ENCODE measurements at regions not wholly inside any gene's neighbourhood (a gene's known extent, or its start where the extent isn't known, plus 50 kb on each side); places are given as distances from the start of the nearest gene placed in this dataset.
A peak's percentile ranks its signal among the peaks of the same experiment; 100 is the strongest.

DNA sequence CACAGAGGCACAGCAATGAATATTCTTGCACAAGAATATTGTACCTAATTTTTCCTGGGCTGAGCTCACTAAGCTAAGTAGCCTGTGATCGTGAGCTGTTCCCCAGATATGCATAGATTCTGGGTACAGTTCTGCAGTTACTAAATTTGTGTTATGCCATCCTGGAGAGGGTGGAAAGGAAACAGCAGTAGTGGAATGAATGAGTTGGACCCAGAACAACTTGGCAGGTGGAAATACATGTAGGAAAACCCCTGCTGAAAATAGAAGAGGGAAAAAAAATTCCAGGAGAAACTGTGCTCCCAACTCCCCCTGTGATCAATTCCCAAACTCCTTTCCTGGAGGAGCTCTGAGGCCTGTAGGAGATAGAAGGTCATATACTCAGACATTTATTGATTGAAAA is 181.5 kb upstream of the MGAT5 start:
- Histone ChIP-seq H3K27ac (peak overlapping the region in 2 of 3 donors; percentile 11 to 26), H3K4me1 (peaks cover 13 to 17% of the 10 kb centered on the region in 2 donors), H3K27me3 (no peaks in the 10 kb centered on the region), H3K4me3 (replicated peaks in 1 of 3) (no peak overlapping the region), H3K9me3 (no peaks in the 10 kb centered on the region), H3K36me3 (no peaks in the 10 kb centered on the region)
- 81 to 85% methylated on average over 1 of the region's 1 CpG for WGBS, 2 donors
- DNase-seq = no peak
- TF ChIP-seq, protein P1, sequence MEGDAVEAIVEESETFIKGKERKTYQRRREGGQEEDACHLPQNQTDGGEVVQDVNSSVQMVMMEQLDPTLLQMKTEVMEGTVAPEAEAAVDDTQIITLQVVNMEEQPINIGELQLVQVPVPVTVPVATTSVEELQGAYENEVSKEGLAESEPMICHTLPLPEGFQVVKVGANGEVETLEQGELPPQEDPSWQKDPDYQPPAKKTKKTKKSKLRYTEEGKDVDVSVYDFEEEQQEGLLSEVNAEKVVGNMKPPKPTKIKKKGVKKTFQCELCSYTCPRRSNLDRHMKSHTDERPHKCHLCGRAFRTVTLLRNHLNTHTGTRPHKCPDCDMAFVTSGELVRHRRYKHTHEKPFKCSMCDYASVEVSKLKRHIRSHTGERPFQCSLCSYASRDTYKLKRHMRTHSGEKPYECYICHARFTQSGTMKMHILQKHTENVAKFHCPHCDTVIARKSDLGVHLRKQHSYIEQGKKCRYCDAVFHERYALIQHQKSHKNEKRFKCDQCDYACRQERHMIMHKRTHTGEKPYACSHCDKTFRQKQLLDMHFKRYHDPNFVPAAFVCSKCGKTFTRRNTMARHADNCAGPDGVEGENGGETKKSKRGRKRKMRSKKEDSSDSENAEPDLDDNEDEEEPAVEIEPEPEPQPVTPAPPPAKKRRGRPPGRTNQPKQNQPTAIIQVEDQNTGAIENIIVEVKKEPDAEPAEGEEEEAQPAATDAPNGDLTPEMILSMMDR (IDR thresholded peaks at IDR 0.05) = no peak
- no peak for TF ChIP-seq POLR2A (IDR thresholded peaks at IDR 0.05)
- intact Hi-C loops (cut with DNase I) = no loop called here

DNA sequence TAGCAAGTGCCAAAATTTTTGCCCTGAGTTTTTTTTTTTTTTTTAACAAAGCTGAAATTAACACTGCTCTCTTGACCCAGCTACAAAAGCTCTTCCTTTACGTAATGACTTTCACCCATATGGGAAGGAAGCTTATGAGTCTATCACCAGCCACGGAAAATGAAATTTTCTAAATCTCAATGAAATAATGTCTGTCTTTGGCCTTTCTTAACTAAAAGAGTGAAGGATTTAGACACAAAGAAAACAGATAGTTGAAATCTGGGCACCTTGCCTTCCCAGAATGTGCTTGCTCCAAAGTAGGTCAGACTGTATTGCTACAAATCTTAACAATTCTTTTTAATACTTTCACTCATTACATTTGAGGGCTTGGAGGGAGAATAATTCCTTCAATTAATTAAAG is 180.8 kb upstream of the MGAT5 start:
- Histone ChIP-seq H3K9me3 (no peaks in the 10 kb centered on the region), H3K27ac (peak overlapping the region in 2 of 3 donors; percentile 11 to 26), H3K4me1 (peaks cover 13 to 17% of the 10 kb centered on the region in 2 donors), H3K36me3 (no peaks in the 10 kb centered on the region), H3K27me3 (no peaks in the 10 kb centered on the region), H3K4me3 (replicated peaks in 1 of 3) (no peak overlapping the region)
- peak; percentile 32 to 53 for DNase-seq
- TF ChIP-seq, protein P1 (IDR thresholded peaks at IDR 0.05) = no peak
- TF ChIP-seq POLR2A (IDR thresholded peaks at IDR 0.05) = no peak
- 48 to 58% methylated on average over 2 of the region's 2 CpGs for WGBS, 2 donors
- intact Hi-C loops (cut with DNase I) = no loop called here

DNA sequence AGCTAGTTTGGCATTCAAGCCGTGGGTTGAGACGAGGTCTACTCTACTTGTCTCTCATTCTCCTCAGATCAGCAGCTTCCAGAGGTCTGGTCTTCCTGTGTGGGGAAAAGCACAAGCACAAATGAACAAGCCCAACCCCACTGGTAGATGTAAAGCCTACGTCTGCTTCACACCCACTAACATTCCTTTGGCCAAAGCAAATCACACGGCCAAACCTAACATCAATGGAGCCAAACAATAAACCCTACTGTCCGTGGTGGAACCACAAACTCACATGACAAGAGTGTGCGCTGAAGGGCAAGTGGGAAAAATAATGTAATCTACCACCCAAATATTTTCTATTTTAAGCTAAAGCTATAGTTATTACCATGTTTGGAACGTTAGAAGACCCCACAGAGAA is 179.3 kb upstream of the MGAT5 start:
- intact Hi-C loops (cut with DNase I) = no loop called here
- Histone ChIP-seq H3K4me1 (peaks cover 13 to 17% of the 10 kb centered on the region in 2 donors), H3K4me3 (replicated peaks in 1 of 3) (no peak overlapping the region), H3K36me3 (no peaks in the 10 kb centered on the region), H3K27ac (no peak overlapping the region), H3K27me3 (no peaks in the 10 kb centered on the region), H3K9me3 (no peaks in the 10 kb centered on the region)
- 91 to 94% methylated on average over 7 of the region's 7 CpGs for WGBS, 2 donors
- DNase-seq = no peak
- TF ChIP-seq, protein P1 (IDR thresholded peaks at IDR 0.05) = no peak
- no peak for TF ChIP-seq POLR2A (IDR thresholded peaks at IDR 0.05)

DNA sequence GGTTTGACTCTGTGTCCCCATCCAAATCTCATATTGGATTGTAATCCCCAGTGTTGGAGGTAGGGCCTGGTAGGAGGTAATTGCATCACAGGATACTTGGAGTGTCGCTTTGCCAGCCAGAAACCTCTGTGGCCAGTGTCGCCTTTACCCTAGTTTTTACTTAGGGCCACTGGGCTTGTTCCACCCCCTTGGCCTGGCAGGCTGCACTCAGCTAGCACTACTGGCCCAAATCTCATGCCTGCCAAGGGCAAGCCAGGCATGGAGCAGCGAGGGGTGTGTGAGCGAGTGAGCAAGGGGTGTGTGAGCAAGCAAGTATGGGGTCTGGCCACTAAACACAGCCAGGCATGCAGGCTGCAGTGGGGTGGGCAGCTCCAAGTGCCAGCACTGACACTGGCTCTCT is 178.7 kb upstream of the MGAT5 start:
- WGBS, 2 donors = 88 to 96% methylated on average over 2 to 4 of the region's 4 CpGs
- H3K27ac ChIP-seq = no peak overlapping the region
- H3K36me3 ChIP-seq = no peaks in the 10 kb centered on the region
- peaks cover 13 to 14% of the 10 kb centered on the region in 2 donors for H3K4me1 ChIP-seq
- no peak for TF ChIP-seq POLR2A (IDR thresholded peaks at IDR 0.05)
- TF ChIP-seq, protein P1 (IDR thresholded peaks at IDR 0.05) = no peak
- no peaks in the 10 kb centered on the region for H3K9me3 ChIP-seq
- no peak for DNase-seq
- no peak overlapping the region for H3K4me3 ChIP-seq (replicated peaks in 1 of 3)
- intact Hi-C loops (cut with DNase I) = no loop called here
- no peaks in the 10 kb centered on the region for H3K27me3 ChIP-seq

DNA sequence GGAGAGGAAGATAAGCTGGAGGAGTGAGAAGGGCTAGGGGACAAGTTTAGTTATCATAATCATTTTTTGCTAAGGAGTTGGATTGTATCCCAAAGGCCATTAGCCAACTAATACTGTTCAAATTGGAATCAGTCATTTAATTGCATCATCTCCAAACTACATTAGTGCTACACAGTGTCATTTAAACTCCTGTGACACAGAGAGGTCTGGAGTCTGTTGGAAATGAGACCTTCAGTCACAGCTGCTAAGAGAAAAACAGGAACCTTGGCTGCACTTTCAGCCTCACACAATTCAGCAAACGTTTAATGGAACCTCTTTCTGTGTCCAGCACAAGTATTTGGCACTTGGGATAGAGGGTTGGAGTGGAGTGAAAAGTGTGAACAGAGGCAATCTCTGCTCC is 175.5 kb upstream of the MGAT5 start:
- no peaks in the 10 kb centered on the region for H3K9me3 ChIP-seq
- DNase-seq = no peak
- H3K36me3 ChIP-seq = no peaks in the 10 kb centered on the region
- intact Hi-C loops (cut with DNase I) = no loop called here
- no peaks in the 10 kb centered on the region for H3K27me3 ChIP-seq
- H3K27ac ChIP-seq = no peak overlapping the region
- TF ChIP-seq, protein P1 (IDR thresholded peaks at IDR 0.05) = no peak
- TF ChIP-seq POLR2A (IDR thresholded peaks at IDR 0.05) = no peak
- no peak overlapping the region for H3K4me3 ChIP-seq (replicated peaks in 1 of 3)
- WGBS, 2 donors = 11 to 16% methylated on average over 1 of the region's 1 CpG
- peaks cover 0 to 3% of the 10 kb centered on the region in 2 donors for H3K4me1 ChIP-seq
